ENCODE measurements at regions not wholly inside any gene's neighbourhood (a gene's known extent, or its start where the extent isn't known, plus 50 kb on each side); places are given as distances from the start of the nearest gene placed in this dataset.
"Not testable (repeated sequence)": the region's sequence is repeated elsewhere in the genome, so short reads cannot be mapped to it uniquely, and the experiment has no call there.

GRCh38 chr20:57104651-57105204, 161.7 kb downstream of the BMP7 start:
- no peak for DNase-seq (ENCODE audit: low spot score)

GRCh38 chr20:57106030-57106682, 160.3 kb downstream of the BMP7 start:
- DNase-seq (ENCODE audit: low spot score), result no peak

DNA sequence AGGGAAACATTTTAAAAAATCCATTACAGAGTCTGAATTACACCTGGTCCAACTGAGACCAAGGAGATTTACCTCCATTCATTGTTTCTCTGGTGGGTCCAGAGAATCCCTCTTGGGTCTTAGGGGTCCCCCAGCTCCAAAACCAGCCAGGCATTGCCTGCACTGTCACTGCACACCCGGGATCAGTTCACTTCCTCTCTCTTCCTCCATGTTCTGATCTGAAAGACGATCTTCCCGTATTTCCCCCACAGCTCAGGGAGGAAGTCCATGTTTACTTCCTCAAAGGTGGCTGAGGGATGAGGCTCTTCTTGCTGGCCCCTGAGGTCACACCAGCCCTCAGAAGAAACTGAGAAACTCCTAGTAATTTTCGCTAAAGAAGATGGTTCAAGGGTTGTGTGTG, 159.7 kb downstream of the BMP7 start:
- no peak for DNase-seq (ENCODE audit: low spot score)

DNA sequence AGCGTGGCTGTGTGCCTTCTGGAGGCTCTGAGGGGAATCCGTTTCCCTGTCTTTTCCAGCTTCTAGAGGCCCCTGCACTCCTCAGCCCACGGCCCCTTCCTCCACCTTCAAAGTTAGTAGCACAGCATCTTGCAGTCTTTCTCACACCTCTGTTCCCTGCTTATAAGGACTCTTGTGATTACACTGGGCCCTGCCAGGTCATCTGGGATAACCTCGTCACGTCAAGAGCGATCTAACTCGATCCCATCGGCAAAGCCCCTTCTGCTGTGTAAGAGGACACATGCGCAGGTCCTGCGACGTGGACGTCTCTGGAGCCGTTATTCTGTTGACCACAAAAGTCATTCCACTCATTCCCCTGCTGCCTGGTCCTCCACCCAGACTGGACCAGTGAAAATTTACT, 159.2 kb downstream of the BMP7 start:
- DNase-seq (ENCODE audit: low spot score), result no peak

GRCh38 chr20:57108218-57108617, 158.2 kb downstream of the BMP7 start:
- DNase-seq (ENCODE audit: low spot score), result no peak

GRCh38 chr20:57108742-57109570, 157.5 kb downstream of the BMP7 start:
- DNase-seq (ENCODE audit: low spot score), result no peak

- DNase-seq (ENCODE audit: low spot score), result no peak
These were observed 156.9 kb downstream of the BMP7 start for GRCh38 chr20:57109571-57109953.

DNA sequence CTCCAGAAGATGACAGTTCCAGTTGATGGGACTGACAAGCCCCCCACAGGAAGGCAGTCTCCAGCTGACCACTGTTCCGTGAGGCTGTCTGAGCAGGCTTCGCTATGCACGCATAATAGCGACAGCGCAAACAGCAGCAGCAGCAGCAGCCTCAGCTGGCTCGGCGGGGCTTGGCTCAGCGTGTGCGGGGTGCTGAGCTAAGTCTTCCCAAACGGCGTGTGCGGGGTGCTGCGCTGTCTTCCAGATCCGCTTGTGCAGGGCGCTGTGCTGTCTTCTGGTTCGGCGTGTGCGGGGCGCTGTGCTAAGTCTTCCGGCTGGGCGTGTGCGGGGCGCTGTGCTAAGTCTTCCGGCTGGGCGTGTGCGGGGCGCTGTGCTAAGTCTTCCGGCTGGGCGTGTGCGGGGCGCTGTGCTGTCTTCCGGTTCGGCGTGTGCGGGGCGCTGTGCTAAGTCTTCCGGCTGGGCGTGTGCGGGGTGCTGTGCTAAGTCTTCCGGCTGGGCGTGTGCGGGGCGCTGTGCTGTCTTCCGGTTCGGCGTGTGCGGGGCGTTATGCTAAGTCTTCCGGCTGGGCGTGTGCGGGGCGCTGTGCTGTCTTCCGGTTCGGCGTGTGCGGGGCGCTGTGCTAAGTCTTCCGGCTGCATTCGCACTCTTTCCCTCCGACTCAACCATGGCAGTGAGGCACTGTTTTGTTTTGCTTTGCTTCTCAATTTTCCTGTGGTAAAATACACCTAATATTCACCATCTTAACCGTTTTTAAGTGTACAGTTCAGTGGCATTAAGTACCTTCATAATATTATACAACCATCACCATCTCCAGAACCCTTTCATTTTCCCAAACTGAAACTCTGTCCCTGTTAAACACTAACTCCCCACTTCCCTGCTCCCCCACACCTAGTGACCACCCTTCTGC, 156.1 kb downstream of the BMP7 start:
- DNase-seq (ENCODE audit: low spot score), result not testable (repeated sequence)

- DNase-seq (ENCODE audit: low spot score), result no peak
These were observed 155.4 kb downstream of the BMP7 start for GRCh38 chr20:57111028-57111373.

DNA sequence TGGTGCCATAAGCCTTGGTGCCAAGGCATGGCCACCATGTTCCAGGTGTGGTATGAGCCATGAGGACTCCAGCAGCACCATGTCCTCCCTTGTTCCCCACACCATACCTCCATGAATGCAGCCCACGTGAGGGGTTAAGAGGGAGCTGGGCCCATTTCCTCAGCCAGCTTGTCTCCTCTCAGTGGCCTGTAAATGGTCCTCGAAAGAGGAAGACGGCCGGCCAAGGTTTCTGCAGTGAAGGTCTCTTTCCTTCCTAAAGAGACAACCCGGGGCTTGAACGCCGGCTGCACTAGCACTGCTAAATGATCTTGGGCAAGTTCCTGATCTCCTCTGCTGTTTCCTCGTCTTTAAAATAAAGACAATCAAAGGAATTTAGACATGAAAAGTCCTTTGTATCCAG, 154.0 kb downstream of the BMP7 start:
- no peak for DNase-seq (ENCODE audit: low spot score)

GRCh38 chr20:57114290-57115005, 152.0 kb downstream of the BMP7 start:
- DNase-seq (ENCODE audit: low spot score), result no peak

GRCh38 chr20:57117296-57117695, 149.1 kb downstream of the BMP7 start:
- DNase-seq (ENCODE audit: low spot score), result no peak

GRCh38 chr20:57118107-57118769, 148.2 kb downstream of the BMP7 start:
- no peak for DNase-seq (ENCODE audit: low spot score)

Measured in pons (tissue), 1 donor.